ENCODE measurements at regions not wholly inside any gene's neighbourhood (a gene's known extent, or its start where the extent isn't known, plus 50 kb on each side); places are given as distances from the start of the nearest gene placed in this dataset.

DNA sequence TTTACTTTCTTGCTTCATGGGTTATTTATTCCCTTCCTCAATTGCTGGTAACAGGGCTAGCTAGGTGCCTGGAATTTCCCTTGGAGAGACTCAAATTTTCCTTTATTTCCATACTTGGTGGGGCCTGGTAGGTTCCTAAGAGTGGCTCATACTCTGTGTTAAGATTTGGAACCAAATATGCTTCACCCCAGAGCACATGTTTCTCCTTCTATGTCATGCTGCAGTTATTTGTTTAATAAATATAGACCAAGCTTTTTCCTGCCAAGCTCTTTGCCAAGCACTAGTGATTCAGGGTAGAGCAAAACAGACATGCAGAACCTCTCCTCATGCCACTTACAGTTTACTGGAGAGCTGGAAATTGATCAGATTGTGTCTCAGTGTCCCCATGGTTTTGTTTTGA lies 290.3 kb upstream of the SGCD start:
- H3K9me3 ChIP-seq = no peaks in the 10 kb centered on the region
- intact Hi-C loops (cut with DNase I) = no loop called here
- TF ChIP-seq, protein P1, sequence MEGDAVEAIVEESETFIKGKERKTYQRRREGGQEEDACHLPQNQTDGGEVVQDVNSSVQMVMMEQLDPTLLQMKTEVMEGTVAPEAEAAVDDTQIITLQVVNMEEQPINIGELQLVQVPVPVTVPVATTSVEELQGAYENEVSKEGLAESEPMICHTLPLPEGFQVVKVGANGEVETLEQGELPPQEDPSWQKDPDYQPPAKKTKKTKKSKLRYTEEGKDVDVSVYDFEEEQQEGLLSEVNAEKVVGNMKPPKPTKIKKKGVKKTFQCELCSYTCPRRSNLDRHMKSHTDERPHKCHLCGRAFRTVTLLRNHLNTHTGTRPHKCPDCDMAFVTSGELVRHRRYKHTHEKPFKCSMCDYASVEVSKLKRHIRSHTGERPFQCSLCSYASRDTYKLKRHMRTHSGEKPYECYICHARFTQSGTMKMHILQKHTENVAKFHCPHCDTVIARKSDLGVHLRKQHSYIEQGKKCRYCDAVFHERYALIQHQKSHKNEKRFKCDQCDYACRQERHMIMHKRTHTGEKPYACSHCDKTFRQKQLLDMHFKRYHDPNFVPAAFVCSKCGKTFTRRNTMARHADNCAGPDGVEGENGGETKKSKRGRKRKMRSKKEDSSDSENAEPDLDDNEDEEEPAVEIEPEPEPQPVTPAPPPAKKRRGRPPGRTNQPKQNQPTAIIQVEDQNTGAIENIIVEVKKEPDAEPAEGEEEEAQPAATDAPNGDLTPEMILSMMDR (IDR thresholded peaks at IDR 0.05) = no peak
- H3K4me3 ChIP-seq = no peak overlapping the region
- H3K27me3 ChIP-seq (ENCODE audit: insufficient read depth in 3 of 3, low read length in 2 of 3) = no peaks in the 10 kb centered on the region
- peak; percentile 82 to 93 (median 87) for ATAC-seq
- no peaks in the 10 kb centered on the region for H3K36me3 ChIP-seq (ENCODE audit: insufficient read depth in 1 of 2, low read depth in 1 of 2)
- peaks cover 6% of the 10 kb centered on the region for H3K4me1 ChIP-seq
- H3K27ac ChIP-seq = peak overlapping the region; percentile 62
- DNase-seq = no peak

DNA sequence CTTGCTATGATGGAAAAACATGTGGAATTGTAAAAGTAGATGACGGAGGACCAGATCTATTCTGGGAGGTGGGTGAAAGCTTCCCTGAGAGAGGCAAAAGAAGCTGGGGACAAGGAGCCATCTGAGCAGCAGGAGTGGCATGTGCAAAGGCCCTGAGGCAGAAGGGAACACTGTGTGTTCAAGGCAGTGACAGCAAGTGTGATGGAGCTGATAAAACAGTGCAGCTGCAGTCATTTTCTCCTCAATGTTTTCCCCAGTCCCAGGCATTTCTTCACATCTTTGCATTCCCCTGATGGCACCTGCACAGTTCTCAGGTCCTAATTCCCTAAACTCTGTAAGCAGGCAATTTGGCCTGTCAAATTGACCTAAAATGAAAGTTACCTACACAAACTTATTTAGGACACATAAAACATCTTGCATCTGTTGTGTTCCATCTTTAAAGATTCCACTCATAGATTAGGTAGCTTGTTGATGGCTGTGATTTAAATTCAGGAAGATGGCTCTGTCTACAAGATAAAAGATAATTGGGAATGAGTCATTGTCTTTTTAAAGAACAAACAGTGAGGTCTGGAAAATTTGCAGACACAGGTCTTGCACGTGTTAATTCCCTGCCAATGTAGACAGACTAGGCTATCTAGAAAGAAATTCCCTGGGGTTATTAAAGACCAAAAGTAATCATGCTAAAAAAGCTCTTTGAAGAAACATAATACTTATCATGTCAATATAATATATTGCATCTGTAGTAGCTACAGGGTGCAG lies 289.6 kb upstream of the SGCD start:
- H3K27me3 ChIP-seq (ENCODE audit: insufficient read depth in 3 of 3, low read length in 2 of 3) = no peaks in the 10 kb centered on the region
- 55 to 65% (median 57%) methylated on average over 2 of the region's 2 CpGs for WGBS, 3 donors
- no peaks in the 10 kb centered on the region for H3K36me3 ChIP-seq (ENCODE audit: insufficient read depth in 1 of 2, low read depth in 1 of 2)
- H3K27ac ChIP-seq = peak overlapping the region; percentile 62
- peaks cover 6% of the 10 kb centered on the region for H3K4me1 ChIP-seq
- ATAC-seq (peak in 3 of 4 donors; percentile 41 to 50 (median 45)), DNase-seq (no peak)
- no peak overlapping the region for H3K4me3 ChIP-seq
- no peaks in the 10 kb centered on the region for H3K9me3 ChIP-seq
- TF ChIP-seq, protein P1 (IDR thresholded peaks at IDR 0.05) = no peak
- intact Hi-C loops (cut with DNase I) = no loop called here

DNA sequence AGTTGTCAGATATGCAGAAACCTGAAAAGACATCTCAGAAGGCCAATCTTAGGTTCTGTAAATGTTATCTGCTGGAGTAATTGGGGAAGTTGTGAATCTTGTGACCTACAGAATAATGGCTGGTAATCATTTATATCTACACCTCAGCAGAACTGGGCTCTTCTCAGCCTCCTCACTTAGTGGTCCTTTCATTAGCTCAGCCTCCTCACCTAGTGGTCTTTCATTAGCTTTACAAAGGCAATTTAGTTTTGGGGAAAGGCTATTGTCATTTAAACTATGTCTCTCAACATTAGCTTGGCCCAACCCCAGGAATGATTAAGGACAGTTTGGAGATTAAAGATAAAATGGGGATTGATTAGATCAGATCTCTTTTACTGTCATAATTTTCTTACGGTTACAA lies 284.2 kb upstream of the SGCD start:
- Histone ChIP-seq H3K27ac (no peak overlapping the region), H3K4me3 (no peak overlapping the region), H3K9me3 (peaks cover 8% of the 10 kb centered on the region), H3K36me3 (ENCODE audit: insufficient read depth in 1 of 2, low read depth in 1 of 2) (no peaks in the 10 kb centered on the region), H3K27me3 (ENCODE audit: insufficient read depth in 3 of 3, low read length in 2 of 3) (no peaks in the 10 kb centered on the region), H3K4me1 (no peaks in the 10 kb centered on the region)
- DNase-seq (no peak), ATAC-seq (no peak)
- 88 to 97% (median 94%) methylated on average over 1 of the region's 1 CpG for WGBS, 3 donors
- intact Hi-C loops (cut with DNase I) = no loop called here
- TF ChIP-seq, protein P1 (IDR thresholded peaks at IDR 0.05) = no peak

DNA sequence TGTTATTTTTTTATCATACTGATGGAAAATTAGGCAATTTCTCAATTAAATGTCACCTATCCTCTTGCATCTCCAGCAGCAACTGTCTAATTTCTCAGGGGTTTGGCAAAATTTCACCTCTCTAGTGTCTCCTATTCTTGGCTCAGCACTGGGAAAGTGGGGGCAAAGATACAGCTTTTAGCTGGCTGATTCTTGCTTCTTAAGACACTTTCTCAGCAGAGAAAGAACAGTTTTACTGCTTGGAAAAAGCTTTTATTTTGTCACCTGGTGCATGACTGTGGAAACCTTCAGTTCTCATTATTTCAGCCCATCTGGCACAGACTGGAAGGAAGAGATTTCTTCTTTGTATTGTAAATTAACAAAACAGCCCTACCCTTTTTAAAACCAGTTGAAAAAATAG lies 283.6 kb upstream of the SGCD start:
- ATAC-seq = no peak
- H3K4me1 ChIP-seq = no peaks in the 10 kb centered on the region
- H3K36me3 ChIP-seq (ENCODE audit: insufficient read depth in 1 of 2, low read depth in 1 of 2) = no peaks in the 10 kb centered on the region
- H3K4me3 ChIP-seq = no peak overlapping the region
- no peak for DNase-seq
- H3K27me3 ChIP-seq (ENCODE audit: insufficient read depth in 3 of 3, low read length in 2 of 3) = no peaks in the 10 kb centered on the region
- H3K27ac ChIP-seq = no peak overlapping the region
- H3K9me3 ChIP-seq = peaks cover 8% of the 10 kb centered on the region
- intact Hi-C loops (cut with DNase I) = no loop called here
- TF ChIP-seq, protein P1 (IDR thresholded peaks at IDR 0.05) = no peak

DNA sequence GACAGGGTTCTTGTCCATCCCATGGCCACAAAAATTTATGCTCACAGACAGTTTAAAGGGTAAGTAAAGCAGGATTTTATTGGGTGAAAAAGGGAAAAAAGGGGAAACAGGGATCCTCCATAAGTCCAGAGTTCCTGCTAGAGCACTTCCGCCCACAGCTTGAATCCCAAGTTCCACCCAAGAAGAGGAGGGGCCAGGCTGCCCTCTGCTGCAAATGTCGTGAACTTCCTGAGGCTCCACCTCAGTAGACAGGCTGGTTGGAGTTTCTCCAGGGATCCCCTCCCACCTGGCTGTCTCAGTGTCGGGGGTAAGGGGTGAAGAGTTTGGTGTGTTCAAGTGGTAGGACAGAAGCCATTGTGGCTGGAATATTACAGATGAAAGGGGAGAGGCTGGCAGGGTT lies 275.0 kb upstream of the SGCD start:
- intact Hi-C loops (cut with DNase I) = no loop called here
- ATAC-seq = no peak
- no peak for DNase-seq
- Histone ChIP-seq H3K4me1 (no peaks in the 10 kb centered on the region), H3K36me3 (ENCODE audit: insufficient read depth in 1 of 2, low read depth in 1 of 2) (no peaks in the 10 kb centered on the region), H3K27ac (no peak overlapping the region), H3K27me3 (ENCODE audit: insufficient read depth in 3 of 3, low read length in 2 of 3) (peaks cover 0 to 2% (median 0%) of the 10 kb centered on the region in 3 donors), H3K9me3 (no peaks in the 10 kb centered on the region), H3K4me3 (no peak overlapping the region)
- TF ChIP-seq, protein P1 (IDR thresholded peaks at IDR 0.05) = peak; percentile 17
- WGBS, 3 donors = 56 to 60% methylated on average over 3 of the region's 3 CpGs; no CpG with 5 or more reads in 1 of the 3 donors
